Endodermal cell (in vitro differentiated cells): ENCODE measurements at regions not wholly inside any gene's neighbourhood (a gene's known extent, or its start where the extent isn't known, plus 50 kb on each side); places are given as distances from the start of the nearest gene placed in this dataset.

Experiments used
- DNase-seq: peaks from one replicate; pipeline ENCODE4 v3.0.0-alpha.2; 2017
- H3K27ac ChIP-seq: 2 replicates; pipeline ENCODE4 v1.5.1; 2013; ENCODE audit warnings: mild to moderate bottlenecking, low read depth, low read length, moderate library complexity
- H3K27me3 ChIP-seq: 2 replicates; pipeline ENCODE4 v1.6.1; 2013; ENCODE audit warnings: mild to moderate bottlenecking, low read length, moderate library complexity; ENCODE audit not compliant: insufficient read depth, control insufficient read depth, poor library complexity, severe bottlenecking
- H3K36me3 ChIP-seq: 2 replicates; pipeline ENCODE4 v1.7.0; 2013; ENCODE audit warnings: mild to moderate bottlenecking, low read length, moderate library complexity; ENCODE audit not compliant: control insufficient read depth, insufficient read depth
- H3K4me1 ChIP-seq: one replicate; pipeline ENCODE4 v1.7.0; 2013; ENCODE audit warnings: low read length; ENCODE audit not compliant: control insufficient read depth, insufficient read depth
- H3K4me3 ChIP-seq: 2 replicates; pipeline ENCODE4 v1.5.1; 2013; ENCODE audit warnings: mild to moderate bottlenecking, low read length, moderate library complexity
- H3K9ac ChIP-seq: 2 replicates; pipeline ENCODE4 v1.6.1; 2013; ENCODE audit warnings: mild to moderate bottlenecking, low read length, moderate library complexity; ENCODE audit not compliant: poor library complexity, severe bottlenecking; ENCODE audit errors: extremely low read depth
- H3K9me3 ChIP-seq: 2 replicates; pipeline ENCODE4 v1.6.1; 2013; ENCODE audit warnings: mild to moderate bottlenecking, low read length, moderate library complexity; ENCODE audit not compliant: control insufficient read depth
- H3K27ac Mint-ChIP-seq: 2 replicates; pipeline ENCODE4 v1.8.0; 2020; ENCODE audit warnings: mixed read lengths
- H3K27me3 Mint-ChIP-seq: 2 replicates; pipeline ENCODE4 v1.8.0; 2021; ENCODE audit warnings: mild to moderate bottlenecking, mixed read lengths; ENCODE audit not compliant: insufficient read depth
- H3K36me3 Mint-ChIP-seq: 2 replicates; pipeline ENCODE4 v1.8.0; 2020; ENCODE audit warnings: low read depth, mixed read lengths
- H3K4me1 Mint-ChIP-seq: 2 replicates; pipeline ENCODE4 v1.8.0; 2020; ENCODE audit warnings: mixed read lengths
- H3K4me3 Mint-ChIP-seq: 2 replicates; pipeline ENCODE4 v1.8.0; 2020; ENCODE audit warnings: mild to moderate bottlenecking, moderate library complexity, mixed read lengths
- H3K9me3 Mint-ChIP-seq: 2 replicates; pipeline ENCODE4 v1.8.0; 2020; ENCODE audit warnings: mild to moderate bottlenecking, mixed read lengths
- WGBS, 2 experiments: methylation state at CpG; one replicate each; pipeline versions ENCODE4 v1.1.5 to v1.1.7; 2013; ENCODE audit warnings: missing lambda C conversion rate in 2 of 2, mixed read lengths in 1 of 2; ENCODE audit not compliant: insufficient coverage in 1 of 2, insufficient read length in 1 of 2; 5-methylcytosine and 5-hydroxymethylcytosine counted together
- TF ChIP-seq, protein P1 (sequence below): fragments of 200-600 bp; sonication (generic); conservative IDR thresholded peaks from 2 replicates; pipeline ENCODE4 v1.5.0; 2021; ENCODE audit warnings: antibody characterized with exemption, mild to moderate bottlenecking

DNA sequence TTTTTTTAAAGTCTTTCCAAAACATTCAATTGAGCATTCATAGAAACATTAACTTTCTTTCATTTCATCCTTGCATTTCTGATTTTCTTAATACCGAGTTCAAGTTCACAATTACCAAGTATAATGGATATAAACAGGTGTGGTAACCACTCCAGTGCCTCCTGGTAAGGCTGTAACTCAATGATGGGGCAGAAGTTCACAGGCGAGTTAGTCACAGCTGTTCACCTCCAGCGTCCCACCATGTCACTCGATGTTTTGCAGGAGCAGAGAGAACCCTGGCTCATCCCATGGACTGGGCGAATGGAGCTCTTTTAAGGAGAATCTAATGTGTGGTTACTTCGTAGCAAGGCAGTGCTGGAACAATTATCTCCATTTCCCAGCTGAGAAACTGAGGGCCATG lies 94.4 kb upstream of the ALX4 start:
- Histone ChIP-seq H3K4me3 (no peak overlapping the region), H3K9me3 (no peaks in the 10 kb centered on the region), H3K27me3 (no peaks in the 10 kb centered on the region), H3K9ac (no peak overlapping the region), H3K36me3 (no peaks in the 10 kb centered on the region), H3K27ac (no peak overlapping the region), H3K4me1 (no peaks in the 10 kb centered on the region)
- H3K9me3 Mint-ChIP-seq: no peaks in the 10 kb centered on the region
- no peak overlapping the region for H3K4me3 Mint-ChIP-seq
- peaks cover 11% of the 10 kb centered on the region for H3K27me3 Mint-ChIP-seq
- H3K36me3 Mint-ChIP-seq: no peaks in the 10 kb centered on the region
- no peak overlapping the region for H3K27ac Mint-ChIP-seq
- DNase-seq: no peak
- H3K4me1 Mint-ChIP-seq: no peaks in the 10 kb centered on the region
- 84 to 89% methylated on average over 3 to 6 of the region's 6 CpGs for WGBS, 2 experiments
- TF ChIP-seq, protein P1, sequence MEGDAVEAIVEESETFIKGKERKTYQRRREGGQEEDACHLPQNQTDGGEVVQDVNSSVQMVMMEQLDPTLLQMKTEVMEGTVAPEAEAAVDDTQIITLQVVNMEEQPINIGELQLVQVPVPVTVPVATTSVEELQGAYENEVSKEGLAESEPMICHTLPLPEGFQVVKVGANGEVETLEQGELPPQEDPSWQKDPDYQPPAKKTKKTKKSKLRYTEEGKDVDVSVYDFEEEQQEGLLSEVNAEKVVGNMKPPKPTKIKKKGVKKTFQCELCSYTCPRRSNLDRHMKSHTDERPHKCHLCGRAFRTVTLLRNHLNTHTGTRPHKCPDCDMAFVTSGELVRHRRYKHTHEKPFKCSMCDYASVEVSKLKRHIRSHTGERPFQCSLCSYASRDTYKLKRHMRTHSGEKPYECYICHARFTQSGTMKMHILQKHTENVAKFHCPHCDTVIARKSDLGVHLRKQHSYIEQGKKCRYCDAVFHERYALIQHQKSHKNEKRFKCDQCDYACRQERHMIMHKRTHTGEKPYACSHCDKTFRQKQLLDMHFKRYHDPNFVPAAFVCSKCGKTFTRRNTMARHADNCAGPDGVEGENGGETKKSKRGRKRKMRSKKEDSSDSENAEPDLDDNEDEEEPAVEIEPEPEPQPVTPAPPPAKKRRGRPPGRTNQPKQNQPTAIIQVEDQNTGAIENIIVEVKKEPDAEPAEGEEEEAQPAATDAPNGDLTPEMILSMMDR: no peak

DNA sequence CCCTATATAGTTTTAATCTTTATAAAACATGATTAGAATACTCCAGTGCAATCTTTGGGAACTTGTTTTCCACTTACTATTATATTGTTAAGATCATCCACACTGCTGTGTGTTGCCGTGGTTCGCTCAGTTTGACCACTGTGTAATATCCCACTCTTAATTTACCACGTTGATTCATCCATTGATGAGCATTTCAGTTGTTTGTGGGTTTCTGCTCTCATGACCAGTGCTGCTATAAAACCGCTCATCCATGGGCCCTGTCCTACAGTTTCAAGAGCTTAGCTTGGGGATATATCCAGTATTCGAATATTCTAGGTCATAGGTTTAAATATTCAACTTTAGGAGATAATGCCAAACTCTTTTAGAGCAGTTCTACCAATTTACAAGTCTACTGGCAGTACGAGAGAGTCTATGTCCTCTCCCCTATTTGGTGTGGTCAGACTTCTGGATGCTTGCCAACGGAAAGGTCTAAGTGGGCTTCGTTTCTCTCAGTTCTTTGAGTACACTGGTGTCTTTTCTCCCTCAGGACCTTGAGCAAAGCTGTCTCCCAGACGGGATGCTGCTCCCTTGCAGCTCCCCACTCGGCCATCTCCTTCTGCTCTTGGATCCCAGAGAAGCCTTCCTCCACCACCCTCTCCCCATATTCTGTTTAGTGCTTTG lies 94.9 kb upstream of the ALX4 start:
- no peaks in the 10 kb centered on the region for H3K27me3 ChIP-seq
- Mint-ChIP-seq H3K4me3 (no peak overlapping the region), H3K36me3 (no peaks in the 10 kb centered on the region), H3K4me1 (peaks cover 3% of the 10 kb centered on the region), H3K27me3 (peaks cover 12% of the 10 kb centered on the region), H3K27ac (no peak overlapping the region), H3K9me3 (no peaks in the 10 kb centered on the region)
- no peak overlapping the region for H3K27ac ChIP-seq
- H3K4me3 ChIP-seq: no peak overlapping the region
- TF ChIP-seq, protein P1: no peak
- no peak for DNase-seq
- 92 to 94% methylated on average over 8 to 10 of the region's 10 CpGs for WGBS, 2 experiments
- no peak overlapping the region for H3K9ac ChIP-seq
- H3K9me3 ChIP-seq: no peaks in the 10 kb centered on the region
- H3K36me3 ChIP-seq: no peaks in the 10 kb centered on the region
- H3K4me1 ChIP-seq: no peaks in the 10 kb centered on the region

DNA sequence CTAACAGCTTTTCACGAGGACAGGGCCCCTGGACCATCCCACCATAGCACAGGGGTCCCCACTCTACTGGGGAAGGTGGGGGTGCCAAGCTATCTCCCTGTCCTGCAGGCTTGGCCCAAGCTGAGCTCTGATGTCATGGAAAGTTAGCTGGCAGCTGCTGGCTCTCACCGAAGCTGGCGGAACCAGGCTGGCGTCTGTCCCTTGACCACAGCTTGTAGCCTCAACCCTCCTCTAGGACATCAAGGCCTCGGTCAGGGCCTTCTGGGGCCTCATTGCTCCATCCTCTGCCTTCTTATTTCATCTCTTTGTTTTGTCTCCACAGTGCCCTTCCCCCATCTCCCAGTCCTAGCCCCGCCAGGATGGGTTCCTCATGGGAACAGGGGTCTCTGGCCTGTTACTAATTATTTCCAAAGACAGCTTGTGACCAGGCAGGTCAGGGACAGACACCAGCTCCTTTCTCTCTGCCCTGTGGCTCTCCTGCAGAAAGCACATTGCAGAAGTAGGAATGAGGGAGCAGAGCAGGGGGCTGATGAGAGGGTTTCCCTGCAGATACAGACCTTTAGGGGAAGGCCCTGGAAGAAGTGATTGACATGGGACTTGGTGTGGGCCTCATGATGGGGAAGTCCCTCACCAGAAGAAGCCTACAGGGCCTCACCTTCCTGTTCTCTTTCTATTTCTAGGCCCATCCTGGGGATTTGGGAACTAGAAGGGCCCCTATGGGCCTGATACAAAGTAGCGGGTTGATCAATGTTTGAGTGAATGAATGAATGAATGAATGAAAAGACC lies 97.5 kb upstream of the ALX4 start:
- Mint-ChIP-seq H3K4me3 (no peak overlapping the region), H3K4me1 (peaks cover 3% of the 10 kb centered on the region), H3K36me3 (no peaks in the 10 kb centered on the region), H3K27me3 (peaks cover 35% of the 10 kb centered on the region), H3K9me3 (peaks cover 10% of the 10 kb centered on the region), H3K27ac (no peak overlapping the region)
- Histone ChIP-seq H3K4me3 (no peak overlapping the region), H3K4me1 (no peaks in the 10 kb centered on the region), H3K9ac (no peak overlapping the region), H3K27ac (no peak overlapping the region), H3K36me3 (no peaks in the 10 kb centered on the region), H3K9me3 (peaks cover 12% of the 10 kb centered on the region), H3K27me3 (no peaks in the 10 kb centered on the region)
- DNase-seq: no peak
- 81 to 86% methylated on average over 5 to 7 of the region's 7 CpGs for WGBS, 2 experiments
- TF ChIP-seq, protein P1: no peak
